ENCODE measurements at regions not wholly inside any gene's neighbourhood (a gene's known extent, or its start where the extent isn't known, plus 50 kb on each side); places are given as distances from the start of the nearest gene placed in this dataset.
"Not testable (repeated sequence)": the region's sequence is repeated elsewhere in the genome, so short reads cannot be mapped to it uniquely, and the experiment has no call there.

DNA sequence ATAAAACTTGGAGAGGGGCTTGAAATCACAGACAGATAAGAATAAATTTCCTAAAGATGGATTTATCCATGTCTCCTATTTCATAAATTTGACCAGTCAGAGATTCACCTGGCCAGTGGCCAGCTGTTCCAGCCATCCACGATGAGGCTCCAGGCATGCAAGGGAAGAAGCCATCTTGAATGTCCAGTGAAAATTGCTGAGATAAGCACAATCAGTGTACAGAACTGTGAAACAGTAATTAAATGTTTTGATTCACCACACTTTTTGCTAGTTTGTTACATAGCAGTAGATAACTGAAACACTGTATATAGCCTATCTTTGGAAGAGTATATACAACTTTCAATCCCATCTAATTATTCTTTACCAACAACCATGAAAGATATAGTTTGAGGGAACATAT lies 163.5 kb downstream of the HINT1 start:
- no peak for DNase-seq

DNA sequence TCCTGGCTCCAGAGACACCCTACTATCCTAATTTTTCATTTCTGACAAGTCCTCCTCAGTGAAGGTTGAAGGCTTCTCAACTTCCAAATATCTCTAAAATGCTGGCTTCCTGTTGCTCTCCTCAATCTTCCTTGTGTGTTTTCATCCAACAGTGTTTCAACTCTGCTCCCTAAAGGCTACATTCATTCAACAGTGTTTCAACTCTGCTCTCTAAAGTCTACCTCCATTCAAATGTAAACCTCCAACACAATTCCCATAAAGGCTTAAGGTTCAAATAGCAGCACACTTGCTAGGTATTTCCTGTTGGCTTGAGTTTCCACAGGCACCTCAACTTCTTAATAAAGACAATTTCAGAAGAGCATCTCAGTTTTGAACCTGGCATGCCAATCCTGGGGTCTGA lies 164.8 kb downstream of the HINT1 start:
- no peak for DNase-seq

- DNase-seq, result not testable (repeated sequence)
Measured at GRCh38 chr5:130996720-130997119, 168.3 kb downstream of the HINT1 start.

- no peak for DNase-seq
Measured at GRCh38 chr5:130995851-130996250, 169.2 kb downstream of the HINT1 start.

GRCh38 chr5:130995254-130995515 lies 169.9 kb downstream of the HINT1 start:
- no peak for DNase-seq

- no peak for DNase-seq
Measured at GRCh38 chr5:130994496-130995253, 170.4 kb downstream of the HINT1 start.

- no peak for DNase-seq
Measured at GRCh38 chr5:130992621-130993020, 172.4 kb downstream of the HINT1 start.

GRCh38 chr5:130992095-130992494 lies 173.0 kb downstream of the HINT1 start:
- DNase-seq, result no peak

GRCh38 chr5:130985776-130986175 lies 179.3 kb downstream of the HINT1 start:
- no peak for DNase-seq

GRCh38 chr5:130981663-130982062 lies 183.4 kb downstream of the HINT1 start:
- DNase-seq, result no peak

DNA sequence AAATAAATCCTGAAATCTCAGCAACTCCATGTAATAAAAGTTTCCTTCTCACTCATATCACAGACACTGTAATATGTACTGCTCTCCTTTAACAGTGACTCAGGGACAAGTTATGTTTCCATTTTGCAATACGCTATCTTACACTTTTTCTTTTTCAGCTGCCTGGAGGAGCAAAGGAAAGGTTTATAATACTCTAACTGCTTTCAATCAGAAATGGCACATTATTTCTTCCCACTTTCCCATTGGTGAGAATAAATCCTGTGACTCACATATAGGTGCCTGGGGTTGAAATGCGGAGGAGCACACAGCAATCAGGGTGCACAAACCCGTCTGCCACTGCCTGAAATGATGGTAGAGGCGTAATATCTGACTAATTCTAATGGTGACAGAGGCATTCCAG lies 186.6 kb downstream of the HINT1 start:
- DNase-seq, result no peak

- no peak for DNase-seq
Measured at GRCh38 chr5:130976493-130976892, 188.6 kb downstream of the HINT1 start.

DNA sequence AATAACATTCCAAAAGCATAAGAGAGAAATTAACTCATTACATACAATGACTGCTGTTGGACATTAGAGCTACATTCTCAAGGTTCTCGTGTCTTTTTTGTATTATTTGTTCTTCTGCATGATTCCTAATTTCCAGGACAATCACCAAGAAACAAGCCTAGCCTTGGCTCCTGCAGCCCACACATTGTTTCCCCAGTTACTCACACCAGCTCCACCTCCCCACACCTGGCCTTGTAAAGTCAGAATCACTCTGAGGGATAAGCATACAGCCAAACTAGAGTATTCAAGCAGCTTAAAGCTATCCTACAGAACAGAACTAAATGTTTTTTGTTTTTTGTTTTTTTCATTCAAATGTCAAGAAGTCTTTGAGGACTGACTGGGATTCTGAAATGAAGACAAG lies 189.2 kb downstream of the HINT1 start:
- no peak for DNase-seq

- DNase-seq, result no peak
Measured at GRCh38 chr5:130975299-130975698, 189.8 kb downstream of the HINT1 start.

DNA sequence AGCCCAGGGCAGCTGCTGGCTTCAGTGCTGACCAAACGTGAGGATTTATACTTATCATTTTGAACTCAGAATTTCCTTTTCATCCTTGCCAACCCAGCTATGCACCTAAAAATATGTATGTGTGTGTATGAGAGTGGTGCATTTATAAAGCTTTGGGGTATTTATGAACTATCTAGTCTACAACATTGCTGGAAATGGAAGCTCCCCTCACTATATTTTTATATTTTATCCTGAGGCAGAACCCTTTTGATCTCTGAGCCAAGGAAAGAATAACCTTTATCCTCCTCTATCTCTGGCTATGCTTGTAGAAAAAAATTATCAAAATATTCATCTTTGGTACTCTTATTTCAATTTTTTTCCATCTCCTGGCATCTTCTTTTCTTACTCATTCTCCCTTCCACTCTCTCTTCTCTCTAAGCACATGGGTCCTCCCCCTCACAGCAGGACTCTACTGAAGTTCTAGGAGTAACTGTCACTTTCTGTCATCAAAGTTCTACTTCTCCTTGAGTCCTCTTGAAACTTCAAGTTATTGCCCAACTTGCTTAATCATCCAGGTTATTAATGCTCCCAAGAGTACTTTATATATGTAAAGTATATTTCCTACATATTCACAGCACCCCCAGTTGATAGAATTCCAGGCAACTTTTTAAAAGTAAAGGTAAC lies 190.9 kb downstream of the HINT1 start:
- no peak for DNase-seq

GRCh38 chr5:130966990-130967525 lies 198.0 kb downstream of the HINT1 start:
- DNase-seq, result no peak

DNA sequence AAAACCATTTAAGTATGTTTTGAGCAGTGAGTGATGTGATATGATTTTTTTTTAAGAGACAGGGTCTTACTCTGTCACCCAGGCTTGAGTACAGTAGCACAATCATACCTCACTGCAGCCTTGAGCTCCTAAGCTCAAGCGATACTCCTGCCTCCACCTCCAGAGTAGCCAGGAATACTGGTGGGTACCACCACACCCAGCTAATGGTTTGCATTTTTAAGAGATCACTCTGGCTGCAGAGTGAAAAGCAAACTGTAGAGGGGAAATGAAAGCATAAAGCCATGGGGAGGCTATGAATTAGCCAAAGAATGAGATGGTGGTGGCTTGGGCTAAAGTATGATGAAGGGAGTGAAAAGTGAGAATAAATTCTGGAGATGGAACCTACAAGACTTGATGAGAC lies 199.1 kb downstream of the HINT1 start:
- DNase-seq, result no peak

GRCh38 chr5:130965360-130965759 lies 199.7 kb downstream of the HINT1 start:
- no peak for DNase-seq

DNA sequence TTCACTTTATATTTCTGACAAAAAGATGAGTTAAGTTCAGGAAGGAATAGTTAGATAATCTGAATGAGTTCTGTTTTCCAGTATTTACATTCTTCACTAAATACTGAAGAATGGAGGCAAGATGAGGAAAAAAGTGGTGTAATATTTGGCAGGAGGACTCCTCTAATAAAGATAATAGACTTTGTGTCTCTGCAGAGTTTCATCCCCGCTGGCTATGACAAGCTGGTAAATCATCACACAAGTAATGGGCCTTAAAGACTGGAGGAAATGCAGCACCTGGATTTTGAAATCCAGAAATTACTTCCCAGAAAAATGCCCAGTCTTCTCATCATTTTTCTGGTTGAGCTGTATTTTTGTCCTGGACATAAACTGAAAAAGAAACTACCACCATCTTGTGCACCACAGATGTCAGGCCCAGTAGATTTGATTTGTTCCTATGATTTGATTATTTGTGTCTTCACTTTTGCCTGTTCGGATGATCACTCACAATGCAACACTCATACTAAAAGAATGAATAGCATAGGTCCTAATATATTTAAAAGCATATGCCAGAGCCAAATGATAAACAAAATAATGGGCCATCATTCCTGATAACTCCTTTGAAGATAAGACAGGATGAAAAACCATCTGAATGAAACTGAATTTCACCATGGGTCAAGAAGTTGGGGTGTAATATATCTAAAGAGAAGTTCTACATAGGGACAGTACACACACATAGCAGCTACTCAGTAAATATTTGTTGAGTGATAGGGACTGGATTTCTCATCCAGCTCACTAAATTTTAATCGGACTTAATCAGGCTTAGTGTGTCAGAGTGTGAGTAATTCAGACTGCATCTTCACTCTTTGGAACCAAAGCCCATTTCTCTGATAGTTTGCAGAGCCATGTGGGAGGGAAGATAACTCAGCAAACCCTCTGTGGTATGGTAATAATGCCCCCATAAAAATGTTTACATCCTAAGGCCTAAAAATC lies 200.5 kb downstream of the HINT1 start:
- DNase-seq, result no peak

DNA sequence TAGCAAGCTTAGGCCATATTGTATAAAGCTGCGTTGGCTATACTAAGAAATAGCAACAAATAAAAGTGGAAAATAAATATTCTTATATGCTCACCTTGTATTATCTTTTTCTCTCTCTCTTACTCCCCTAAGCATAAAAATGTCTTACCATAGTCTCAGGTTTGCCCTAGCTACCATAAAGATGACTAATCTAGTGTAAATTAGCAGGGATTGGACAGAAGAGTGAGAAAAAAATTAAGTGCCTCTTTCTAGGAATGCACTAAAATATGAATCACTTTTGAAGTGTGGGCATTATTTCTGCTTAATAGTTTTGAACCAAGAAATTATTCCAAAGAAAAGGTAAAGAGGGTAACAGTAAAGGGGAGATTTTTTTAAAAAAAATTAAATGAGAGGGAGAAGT lies 201.3 kb downstream of the HINT1 start:
- DNase-seq, result no peak

DNA sequence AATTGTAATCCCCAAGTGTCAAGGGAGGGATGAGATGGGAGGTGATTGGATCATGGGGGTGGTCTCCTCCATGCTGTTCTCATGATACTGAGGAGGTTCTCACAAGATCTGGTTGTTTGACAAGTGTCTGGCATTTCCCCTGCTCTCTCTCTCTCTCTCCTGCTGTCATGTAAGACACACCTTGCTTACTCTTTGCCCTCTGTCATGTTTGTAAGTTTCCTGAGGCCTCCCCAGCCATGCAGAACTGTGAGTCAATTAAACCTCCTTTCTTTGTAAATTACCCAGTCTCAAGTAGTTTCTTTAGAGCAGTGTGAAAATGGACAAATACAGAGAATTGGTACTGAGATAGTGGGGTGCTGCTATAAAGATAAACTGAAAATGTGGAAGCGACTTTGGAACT lies 207.9 kb downstream of the HINT1 start:
- DNase-seq, result no peak

- DNase-seq, result no peak
Measured at GRCh38 chr5:130955041-130955440, 210.0 kb downstream of the HINT1 start.

- DNase-seq, result no peak
Measured at GRCh38 chr5:130954336-130954735, 210.7 kb downstream of the HINT1 start.

DNA sequence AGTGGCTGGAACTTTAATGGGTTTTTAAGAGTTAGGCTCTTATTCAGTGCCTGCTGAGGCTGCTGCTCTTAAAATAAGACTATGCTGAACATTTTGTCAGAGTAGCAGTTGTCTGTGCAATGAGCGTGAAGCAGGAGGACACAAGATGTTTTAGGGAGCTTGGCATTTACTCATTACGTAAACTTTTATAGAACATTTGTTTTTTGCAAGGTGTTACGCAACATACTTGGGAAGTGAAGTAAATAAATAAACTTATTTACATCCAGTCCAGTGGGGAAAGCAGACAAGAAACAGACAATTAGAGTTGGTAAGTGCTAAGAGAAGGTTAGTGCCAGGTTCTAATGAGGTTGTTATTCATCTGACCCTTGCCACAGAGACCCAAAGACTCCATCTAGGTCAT lies 226.0 kb downstream of the HINT1 start:
- DNase-seq, result no peak
